GM12872 (cell line): ENCODE measurements at regions not wholly inside any gene's neighbourhood (a gene's known extent, or its start where the extent isn't known, plus 50 kb on each side); places are given as distances from the start of the nearest gene placed in this dataset.

Source experiments
- TF ChIP-seq, protein P1 (sequence below): IDR thresholded peaks from 3 replicates; pipeline ENCODE4 v1.5.1; 2011; ENCODE audit warnings: low read depth, mild to moderate bottlenecking, low read length, moderate library complexity; ENCODE audit not compliant: insufficient read depth

DNA sequence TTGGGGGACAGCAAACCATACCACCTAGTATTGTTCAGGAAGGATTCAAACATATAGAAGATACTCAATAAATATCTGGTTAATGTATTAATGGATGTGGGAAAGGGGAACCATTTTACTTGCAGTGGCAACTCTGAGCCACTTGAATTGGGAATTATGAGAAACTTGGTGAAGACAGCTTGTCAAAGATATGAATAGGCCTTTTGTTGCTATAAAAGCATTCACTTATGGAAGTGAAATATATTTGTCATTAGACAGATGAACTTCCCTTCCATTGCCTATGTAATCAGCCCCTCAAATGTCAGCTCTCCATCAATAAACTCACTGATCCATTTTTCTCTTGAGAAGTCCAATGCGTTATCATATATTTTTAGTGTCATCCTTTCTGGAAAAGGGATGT, 56.1 kb downstream of the GPR85 start:
- TF ChIP-seq, protein P1, sequence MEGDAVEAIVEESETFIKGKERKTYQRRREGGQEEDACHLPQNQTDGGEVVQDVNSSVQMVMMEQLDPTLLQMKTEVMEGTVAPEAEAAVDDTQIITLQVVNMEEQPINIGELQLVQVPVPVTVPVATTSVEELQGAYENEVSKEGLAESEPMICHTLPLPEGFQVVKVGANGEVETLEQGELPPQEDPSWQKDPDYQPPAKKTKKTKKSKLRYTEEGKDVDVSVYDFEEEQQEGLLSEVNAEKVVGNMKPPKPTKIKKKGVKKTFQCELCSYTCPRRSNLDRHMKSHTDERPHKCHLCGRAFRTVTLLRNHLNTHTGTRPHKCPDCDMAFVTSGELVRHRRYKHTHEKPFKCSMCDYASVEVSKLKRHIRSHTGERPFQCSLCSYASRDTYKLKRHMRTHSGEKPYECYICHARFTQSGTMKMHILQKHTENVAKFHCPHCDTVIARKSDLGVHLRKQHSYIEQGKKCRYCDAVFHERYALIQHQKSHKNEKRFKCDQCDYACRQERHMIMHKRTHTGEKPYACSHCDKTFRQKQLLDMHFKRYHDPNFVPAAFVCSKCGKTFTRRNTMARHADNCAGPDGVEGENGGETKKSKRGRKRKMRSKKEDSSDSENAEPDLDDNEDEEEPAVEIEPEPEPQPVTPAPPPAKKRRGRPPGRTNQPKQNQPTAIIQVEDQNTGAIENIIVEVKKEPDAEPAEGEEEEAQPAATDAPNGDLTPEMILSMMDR, result no peak

- TF ChIP-seq, protein P1, result no peak
Measured at GRCh38 chr7:113026941-113027340, 59.7 kb downstream of the GPR85 start.

DNA sequence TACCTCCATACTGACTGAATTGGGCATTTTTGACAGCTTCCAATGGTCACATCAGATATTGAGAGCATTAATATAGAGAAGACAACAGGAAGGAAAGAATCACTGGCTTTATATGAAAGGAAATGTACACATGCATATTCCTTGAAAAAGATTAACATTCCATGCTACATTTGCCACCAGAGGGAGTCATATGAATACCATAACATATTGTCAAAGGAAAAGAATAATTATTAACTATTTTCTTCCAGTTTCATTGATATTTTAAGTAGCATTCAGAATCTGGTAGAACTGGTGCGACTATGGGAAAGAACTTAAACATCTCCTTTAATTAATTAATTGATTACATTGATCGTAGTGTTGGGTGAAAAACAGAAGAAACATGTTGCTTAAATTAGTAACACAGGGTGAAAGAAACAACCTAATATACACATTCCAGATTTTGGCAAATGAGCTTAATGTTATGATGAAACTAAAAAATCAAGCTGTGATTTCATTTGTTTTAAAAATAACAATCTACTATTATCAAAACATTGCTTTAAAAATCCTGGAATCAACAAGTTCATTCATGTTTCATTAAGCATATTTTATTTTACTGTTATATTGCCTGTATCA, 71.5 kb downstream of the GPR85 start:
- TF ChIP-seq, protein P1, result no peak

DNA sequence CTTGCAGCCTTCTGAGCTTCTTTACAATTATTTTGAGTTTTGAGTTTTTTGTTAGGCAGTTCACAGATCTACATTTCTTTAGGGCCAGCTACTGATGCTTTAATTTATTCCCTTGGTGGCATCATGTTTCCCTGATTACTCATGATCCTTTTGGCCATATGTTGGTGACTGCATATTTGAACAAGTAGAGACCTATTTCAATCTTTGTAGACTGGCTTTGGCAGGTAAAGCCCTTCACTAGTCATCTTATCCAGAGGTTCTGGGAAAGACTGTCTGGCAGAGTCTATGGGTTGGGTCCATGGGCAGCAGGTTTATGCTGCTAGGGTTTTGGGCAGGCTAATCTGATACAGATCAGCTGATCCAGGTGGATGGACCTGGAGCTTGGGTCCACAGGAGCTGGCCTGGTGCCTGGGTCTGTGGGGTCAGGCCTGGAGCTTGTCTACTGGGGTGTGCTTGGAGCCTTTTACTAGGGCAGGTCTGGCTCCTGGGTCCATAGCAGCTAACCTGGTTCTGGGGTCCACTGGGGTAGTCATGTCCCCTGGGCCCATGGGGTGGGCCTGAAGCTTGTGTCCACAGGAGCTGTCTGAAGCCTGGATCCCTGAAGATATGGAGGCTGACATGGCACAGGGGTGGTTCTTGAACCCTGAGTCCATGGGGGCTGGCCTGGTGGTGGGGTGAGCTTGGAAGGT, 72.7 kb downstream of the GPR85 start:
- TF ChIP-seq, protein P1, result no peak

DNA sequence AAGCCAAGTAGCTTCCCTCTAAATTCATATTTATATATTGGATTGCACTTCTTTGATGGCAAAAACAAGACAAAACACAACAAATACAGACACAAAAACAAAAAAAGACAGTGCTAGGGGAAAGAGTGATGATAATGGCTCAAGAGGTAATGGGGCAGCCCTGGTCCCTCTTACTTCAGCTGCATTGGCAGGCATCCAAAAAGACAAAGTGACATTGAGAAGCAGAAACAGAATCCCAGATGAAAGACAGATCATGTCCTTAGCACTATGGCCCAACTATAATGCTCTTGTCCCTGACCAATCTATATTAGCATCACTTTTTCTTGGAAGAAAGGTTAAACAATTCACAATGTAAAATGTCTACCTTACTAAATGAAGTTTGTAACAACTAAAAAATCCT, 76.2 kb downstream of the GPR85 start:
- TF ChIP-seq, protein P1, result no peak

DNA sequence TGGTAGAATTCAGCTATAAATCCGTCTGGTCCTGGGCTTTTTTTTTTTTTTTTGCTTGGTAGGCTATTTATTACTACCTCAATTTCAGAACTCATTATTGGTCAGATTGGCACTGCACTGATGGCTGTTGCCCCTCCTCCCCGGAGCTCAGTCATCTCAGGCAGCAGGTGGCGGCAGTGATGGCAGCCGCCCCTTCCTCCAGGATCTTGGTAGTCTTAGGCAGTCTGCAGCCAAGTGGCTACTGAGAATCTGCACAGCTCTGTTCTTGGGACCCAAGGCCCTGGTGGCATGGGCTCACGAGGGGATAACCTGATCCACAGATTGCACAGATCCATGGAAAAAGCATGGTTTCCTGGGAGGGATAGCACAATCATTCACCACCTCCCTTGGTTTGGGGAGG, 77.9 kb downstream of the GPR85 start:
- TF ChIP-seq, protein P1, result no peak

DNA sequence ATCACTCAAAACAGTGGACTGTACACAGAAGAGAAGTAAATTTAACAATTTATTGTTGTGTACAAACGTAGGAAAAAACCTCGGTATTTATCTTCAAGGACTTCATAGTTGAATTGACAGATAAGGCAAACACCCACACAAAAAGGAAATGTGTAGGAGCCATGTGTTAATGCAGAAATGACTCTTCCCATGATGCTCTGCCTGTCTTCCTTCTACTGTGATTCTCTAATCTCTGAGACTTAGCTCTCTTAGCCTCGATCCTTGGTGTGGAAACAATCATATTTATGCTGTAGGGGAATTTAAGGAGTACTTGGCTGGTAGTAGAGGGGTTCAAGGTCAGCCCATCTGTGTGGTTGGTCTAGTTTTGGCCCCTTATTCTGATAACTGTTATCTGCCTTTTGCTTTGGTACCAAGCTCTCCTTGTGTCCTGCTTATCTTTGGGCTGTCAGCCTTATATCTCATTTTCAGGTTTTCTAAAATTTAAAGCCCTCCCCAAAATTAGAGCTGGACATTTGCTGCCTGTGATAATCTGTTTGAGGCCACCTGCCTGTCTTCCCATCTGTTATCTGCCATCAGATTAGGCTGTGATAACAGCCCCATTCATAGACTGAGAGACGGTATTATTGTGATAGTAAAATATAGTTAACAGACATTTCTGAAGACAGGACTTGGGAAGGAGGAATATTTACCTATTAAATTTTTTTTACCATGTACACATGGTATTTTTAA, 81.7 kb downstream of the GPR85 start:
- TF ChIP-seq, protein P1, result no peak
